GM19025 (cell line): ENCODE measurements at regions not wholly inside any gene's neighbourhood (a gene's known extent, or its start where the extent isn't known, plus 50 kb on each side); places are given as distances from the start of the nearest gene placed in this dataset.
"Not testable (repeated sequence)": the region's sequence is repeated elsewhere in the genome, so short reads cannot be mapped to it uniquely, and the experiment has no call there.

Experiments used
- ATAC-seq: cut with Tn5 transposase; IDR thresholded peaks from one replicate; pipeline ENCODE4 v1.9.1; 2021; ENCODE audit warnings: mild to moderate bottlenecking, low read depth, moderate library complexity; ENCODE audit not compliant: unreplicated experiment

DNA sequence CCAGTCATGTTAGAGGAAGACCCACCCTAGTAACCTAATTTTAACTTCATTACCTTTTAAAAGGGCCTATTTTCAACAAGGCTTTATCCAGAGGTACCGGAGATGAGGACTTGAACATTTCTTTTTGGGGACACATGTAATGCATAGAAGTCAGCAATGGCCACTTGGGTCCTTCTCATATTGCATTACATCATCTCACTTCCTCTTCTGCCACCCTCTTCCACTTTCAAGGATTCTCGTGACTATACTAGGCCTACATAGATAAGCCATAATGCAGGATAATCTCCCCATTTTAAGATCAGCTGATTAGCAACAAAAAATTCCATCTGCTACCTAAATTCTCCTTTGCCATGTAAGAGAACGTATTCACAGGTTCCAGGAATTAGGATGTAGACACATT, 557.2 kb downstream of the KCTD12 start:
- ATAC-seq, result no peak

DNA sequence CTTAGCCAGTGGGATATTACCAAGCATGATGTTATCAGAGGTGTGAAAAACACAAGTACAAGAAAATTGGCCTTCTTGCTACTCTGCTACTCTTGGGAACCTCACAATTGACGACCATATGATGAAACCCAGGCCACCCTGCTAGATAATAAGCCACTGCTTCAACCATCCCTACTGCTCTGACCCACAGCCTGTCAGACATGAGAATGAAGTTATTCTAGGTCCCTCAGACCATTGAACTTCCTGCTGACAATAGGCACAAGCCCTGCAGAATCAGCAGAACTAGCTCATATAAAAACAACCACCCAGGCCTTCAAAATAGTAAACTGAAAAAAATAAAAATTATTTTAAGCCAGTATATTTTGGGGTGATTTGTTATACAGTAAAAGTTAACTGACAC, 559.9 kb downstream of the KCTD12 start:
- ATAC-seq, result no peak

DNA sequence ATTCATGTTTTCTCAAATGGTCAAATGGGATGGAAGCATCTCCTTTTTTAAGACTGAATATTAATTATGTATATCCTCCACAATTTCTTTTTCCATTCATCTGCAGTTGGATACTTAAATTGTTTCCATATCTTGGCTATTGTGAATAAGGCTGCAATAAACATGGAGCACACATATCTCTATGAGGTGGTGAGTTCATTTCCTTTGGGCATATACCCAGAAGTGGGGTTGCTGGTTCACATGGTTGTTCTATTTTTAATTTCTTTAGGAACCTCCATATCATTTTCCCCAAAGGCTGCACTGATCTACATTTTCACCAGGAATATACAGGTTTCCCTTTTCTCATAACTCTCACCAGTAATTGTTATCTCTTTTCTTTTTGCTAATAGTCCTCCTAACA, 566.3 kb downstream of the KCTD12 start:
- no peak for ATAC-seq

DNA sequence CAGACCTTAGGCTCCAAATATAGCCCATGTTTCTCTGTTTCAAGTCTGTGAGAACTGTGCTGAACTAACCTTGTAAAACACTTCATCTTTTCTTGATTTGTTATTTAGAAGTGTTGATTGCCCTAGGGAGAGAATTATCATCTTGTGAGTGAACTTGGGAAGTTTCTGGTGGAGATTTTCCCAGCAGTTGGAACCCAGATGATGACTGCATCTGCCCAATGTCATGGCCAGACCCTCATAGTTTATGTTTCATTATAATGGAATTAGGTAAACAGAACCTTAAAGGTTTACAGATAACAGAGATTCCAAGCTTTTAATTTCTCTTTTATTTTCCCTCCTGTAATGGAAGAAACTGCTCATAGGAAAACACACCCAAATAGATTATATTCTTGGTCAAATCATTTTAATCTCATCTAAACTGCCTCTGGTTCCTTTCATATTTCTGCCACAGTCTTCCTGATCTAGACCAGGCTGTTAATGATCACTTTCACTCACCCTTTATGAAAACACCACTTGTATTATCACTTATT, 569.1 kb downstream of the KCTD12 start:
- ATAC-seq, result no peak

DNA sequence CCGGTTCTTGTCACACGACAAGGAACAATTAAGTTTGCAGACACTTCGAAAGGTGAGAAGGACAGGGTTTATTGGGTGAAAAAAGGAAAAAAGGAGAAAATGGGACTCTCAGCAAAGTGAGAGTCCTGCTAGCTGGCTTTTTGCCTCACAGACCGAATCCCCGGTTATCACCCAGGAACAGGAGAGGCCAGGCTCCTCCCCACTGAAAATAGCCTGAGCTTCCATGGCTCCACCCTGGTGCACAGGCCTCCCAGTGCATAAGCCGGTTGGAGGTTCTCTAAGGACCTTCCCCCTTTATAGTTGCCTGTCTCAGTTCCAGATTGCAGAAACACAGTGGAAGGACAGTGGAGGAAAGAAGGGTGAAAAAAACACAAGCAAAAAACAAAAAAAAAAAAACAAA, 571.7 kb downstream of the KCTD12 start:
- no peak for ATAC-seq

DNA sequence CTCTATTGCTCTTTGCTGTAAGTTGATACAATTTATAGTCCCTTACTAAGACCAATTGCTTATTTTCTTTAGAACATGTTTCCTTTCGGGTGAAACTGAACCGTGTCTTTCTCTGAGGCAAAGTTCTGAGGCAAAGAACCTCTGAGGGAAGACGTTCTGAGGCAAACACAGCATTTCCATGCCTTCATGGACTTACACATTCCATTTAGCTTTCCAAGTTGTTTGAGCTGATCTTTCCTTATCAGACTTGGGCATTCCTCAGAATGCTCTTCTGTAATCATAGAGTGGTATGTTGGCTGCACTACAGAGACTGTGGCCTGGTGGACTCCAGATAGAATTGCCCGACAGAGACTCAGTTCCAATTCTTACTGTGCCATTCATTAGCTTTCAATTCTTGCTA, 579.1 kb downstream of the KCTD12 start:
- no peak for ATAC-seq

DNA sequence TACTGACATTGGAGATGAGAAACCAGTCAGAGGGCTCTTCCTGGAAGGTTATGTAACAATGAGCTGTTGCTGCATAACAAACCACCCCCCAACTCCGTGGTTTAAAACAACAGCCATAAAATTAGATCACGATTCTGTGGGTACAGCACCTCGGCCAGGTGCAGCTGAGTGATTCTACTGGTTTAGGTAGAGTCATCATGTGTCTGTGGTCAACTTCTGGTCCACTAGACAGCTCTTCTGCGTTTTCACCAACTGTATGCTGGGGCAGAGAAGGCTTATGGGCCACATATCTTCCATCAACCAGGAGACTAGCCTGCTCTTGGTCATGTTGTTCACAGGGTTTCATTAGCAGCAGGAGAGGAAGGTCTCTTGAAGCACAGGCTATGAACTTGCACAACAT, 585.5 kb downstream of the KCTD12 start:
- no peak for ATAC-seq

DNA sequence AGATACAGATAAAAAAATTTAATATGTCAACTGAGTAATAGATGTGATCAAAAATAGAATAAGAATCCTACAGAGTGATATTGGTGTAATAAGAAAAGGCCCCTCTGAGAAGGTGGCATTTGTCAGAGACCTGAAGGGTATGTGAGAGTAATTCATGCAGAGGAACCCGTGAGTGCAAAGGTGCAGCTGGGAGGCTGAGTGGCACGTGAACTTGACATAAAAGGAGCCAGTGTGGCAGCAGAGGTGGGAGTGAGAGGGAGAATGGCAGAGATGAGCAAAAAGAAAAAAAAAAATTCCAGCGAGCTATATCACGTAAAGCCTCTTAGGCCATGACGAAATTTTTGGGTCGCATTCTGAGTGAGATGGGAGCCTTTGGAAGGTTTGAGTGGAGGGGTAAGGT, 588.9 kb downstream of the KCTD12 start:
- ATAC-seq, result no peak

DNA sequence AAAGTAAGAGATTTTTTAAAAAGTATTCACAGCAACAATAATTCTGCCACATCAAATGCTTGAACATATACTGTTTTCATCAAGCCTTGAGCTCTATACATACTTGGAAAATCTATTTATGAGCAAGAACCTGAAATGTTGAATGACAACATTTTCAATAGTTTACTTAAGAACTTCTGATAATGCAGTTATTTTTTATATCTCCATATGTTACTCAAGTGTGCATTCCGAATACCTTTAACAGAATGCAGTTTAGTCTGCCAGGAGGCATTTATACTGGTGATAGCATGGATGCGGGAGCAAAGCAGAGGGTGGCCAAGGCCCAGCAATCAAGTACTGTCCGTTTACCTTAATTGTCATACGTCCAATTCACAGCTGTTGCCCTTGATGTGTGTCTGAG, 589.5 kb downstream of the KCTD12 start:
- ATAC-seq, result no peak

DNA sequence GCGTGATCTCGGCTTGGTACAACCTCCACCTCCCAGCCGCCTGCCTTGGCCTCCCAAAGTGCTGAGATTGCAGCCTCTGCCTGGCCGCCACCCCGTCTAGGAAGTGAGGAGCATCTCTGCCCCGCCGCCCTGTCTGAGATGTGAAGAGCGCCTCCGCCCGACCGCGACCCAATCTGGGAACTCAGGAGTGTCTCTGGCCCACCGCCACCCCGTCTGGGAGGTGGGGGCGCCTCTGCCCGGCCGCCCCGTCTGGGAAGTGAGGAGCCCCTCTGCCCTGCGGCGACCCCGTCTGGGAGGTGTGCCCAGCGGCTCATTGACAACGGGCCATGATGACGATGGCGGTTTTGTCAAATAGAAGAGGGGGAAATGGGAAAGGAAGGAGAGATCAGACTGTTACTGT, 591.2 kb downstream of the KCTD12 start:
- not testable (repeated sequence) for ATAC-seq

DNA sequence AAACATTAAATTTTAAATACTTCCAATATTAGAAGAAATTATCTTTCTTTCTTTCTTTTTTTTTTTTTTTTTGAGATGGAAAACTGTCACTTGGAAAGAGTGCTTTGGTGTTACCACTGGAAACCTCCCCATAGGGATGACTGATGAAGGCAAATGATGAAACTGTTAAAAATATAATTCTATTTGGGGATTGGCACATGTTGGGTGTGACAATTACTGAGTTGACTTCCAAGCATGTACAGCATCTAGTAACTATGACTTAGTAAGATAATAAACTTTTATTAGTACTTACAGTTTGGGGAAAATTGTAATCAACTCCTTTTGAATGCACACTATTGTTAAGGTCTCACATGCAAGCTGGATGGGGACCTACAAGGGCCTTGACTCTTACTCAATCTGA, 592.5 kb downstream of the KCTD12 start:
- ATAC-seq, result no peak

DNA sequence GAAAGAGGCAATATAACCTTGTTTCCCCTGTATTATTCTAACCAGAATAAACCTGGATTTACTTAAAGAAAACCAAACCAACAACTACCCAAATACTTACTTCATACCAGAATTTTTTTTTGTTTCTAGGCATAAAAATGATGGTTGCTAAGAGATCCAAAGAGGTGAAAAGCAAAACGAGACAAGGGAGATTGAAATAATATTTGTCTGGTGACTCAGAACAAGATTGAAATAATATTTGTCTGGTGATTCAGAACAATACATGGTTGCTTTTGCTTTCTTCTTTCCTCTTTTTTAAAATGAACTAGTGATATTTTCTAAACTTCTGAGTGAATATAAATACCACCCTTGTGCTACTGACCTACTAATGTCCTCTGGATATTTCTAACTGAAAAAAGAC, 592.9 kb downstream of the KCTD12 start:
- ATAC-seq, result no peak

DNA sequence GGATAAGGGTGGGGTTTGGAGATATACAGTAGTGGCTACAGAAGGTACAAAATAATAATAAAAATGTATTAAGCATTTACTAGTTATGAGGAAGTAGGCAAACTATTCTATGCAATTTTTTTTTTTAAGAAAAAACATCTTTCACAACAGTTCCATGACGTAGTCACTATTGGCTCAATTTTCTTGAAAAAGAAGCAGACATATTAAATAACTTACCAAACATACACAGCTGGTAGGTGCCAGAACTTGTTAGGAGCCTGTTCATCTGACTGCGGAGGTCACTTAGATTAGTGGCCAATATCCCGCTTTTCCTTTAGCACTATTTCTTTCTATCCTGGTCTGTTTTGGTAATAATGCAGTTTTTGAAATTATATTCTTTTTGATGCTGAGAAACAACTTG, 593.5 kb downstream of the KCTD12 start:
- ATAC-seq, result no peak

DNA sequence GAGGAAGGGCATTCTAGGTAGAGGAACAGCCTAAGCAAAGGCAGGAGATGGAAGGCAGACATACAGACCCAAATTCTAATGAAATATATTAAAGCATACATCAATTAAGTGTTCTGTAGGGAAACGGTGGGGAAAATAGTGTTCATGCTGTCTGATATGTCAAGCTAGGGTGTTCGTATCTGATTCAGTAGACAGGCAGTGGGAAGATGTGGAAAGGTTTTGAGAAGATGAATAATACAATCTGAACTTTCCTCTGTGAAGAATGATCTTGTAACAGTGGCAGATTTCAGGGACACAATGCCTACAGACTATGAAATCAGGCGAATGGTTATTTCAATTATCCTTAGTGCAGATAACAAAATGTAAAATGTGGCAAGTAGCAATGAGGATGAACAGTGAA, 594.2 kb downstream of the KCTD12 start:
- ATAC-seq, result no peak

DNA sequence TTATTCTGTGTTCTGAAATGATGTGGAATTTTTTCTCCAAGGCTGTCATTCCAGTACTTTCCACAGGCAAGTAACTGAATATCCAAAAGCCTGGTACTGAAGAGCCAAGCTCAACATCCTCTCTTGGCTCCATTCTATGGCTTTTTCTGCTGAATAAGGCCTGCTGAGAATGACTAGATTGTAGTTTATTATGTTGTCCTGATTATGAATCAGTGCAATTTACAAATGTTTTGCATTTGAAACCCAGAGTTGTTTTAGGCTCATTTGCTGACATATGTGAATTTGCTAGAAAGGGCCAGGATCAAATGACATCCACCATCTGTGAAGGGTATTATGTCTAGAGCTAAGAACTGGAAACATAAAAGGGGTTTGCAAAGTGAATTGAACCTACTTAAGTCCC, 596.6 kb downstream of the KCTD12 start:
- no peak for ATAC-seq

DNA sequence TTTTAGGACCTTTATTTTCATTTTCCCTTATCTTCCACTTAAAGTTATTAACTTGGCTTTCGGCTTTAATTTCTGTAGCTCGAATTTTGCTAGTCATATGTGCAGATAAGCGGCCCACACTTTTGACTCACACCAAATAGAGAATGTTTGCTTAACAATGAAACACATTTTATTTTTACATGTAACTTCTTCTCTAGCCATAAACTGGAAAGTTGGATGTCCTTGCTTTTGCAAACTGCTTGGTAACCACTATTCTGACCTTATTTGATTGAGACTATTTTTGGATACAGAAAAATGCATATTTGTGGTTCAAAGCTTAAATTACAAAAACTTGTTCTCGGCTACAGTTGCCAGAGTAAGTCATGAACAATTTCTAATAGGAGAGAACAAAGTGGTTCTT, 600.0 kb downstream of the KCTD12 start:
- ATAC-seq, result no peak

DNA sequence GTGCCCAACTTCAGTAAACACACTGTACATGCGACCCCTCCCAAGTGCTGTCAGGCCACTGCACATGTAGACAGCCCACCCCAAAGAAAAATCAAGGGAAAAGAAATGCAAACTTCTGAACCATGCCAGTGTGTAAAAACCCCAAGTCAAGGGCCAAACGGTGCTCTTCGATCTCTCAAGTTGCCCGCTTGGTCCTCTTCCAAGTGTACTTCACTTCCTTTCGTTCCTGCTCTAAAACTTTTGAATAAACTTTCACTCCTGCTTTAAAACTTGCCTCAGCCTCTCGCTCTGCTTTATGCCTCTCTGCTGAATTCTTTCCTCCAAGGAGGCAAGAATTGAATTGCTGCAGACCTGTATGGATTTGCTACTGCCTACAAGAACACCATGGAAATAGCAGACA, 600.7 kb downstream of the KCTD12 start:
- ATAC-seq, result no peak

DNA sequence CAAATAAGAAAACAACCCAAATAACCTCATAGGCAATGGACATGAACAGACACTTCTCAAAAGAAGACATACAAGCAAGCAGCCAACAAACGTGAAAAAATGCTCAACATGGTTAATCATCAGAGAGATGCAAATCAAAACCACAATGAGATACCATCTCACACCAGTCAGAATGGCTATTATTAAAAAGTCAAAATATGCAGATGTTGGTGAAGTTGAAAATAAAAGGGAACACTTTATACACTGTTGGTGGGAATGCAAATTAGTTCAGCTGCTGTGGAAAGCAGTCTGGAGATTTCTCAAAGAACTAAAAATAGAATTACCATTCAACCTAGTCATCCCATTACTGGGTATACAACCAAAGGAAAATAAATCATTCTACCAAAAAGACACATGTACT, 606.4 kb downstream of the KCTD12 start:
- not testable (repeated sequence) for ATAC-seq

DNA sequence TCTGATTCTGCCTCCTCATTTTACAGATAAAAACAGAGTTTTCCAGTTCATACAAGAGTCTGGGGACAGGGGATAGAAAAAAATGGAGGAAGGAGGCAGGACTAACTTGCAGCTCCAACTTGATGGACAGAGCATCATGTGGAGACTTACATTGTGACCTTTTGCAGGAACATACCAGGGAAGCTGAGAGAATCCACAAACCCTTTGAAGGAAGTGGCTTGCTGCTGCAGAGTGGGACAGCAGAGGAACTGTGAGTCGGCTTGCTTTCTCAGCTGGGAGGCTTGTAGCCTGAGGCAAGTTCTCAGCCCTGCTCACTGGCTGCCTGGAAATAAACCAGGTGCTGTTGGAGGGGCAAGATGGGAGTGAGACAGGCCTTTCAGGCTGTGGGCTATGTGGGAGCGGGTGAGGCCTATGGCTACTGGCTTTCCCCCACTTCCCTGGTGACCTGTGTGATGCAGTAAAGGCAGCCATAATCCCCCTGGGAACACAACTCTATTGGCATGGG, 614.4 kb downstream of the KCTD12 start:
- no peak for ATAC-seq

DNA sequence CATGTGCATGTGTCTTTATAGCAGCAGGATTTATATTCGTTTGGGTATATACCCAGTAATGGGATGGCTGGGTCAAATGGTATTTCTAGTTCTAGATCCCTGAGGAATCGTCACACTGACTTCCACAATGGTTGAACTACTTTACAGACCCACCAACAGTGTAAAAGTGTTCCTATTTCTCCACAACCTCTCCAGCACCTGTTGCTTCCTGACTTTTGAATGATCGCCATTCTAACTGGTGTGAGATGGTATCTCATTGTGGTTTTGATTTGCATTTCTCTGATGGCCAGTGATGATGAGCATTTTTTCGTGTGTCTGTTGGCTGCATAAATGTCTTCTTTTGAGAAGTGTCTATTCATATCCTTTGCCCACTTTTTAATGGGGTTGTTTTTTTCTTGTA, 617.9 kb downstream of the KCTD12 start:
- not testable (repeated sequence) for ATAC-seq

DNA sequence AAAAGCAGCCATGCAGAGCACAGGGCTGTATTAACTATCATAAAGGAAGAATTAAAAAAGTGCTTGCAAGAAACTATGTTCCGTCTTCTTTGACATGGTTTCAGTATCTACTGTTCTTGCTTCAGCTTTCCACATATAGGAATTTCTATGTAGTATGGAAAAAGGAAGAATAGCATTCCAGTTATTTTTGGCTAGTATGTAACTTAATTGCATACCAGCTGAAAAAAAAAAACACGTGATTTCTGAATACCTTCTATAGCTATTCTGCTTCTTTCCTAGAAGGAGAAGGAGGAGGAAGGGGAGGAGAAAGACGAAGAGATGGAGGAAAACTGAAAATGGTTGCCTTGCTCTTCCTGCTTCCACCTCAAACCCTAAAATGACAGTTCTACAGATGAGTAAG, 619.0 kb downstream of the KCTD12 start:
- ATAC-seq, result no peak

DNA sequence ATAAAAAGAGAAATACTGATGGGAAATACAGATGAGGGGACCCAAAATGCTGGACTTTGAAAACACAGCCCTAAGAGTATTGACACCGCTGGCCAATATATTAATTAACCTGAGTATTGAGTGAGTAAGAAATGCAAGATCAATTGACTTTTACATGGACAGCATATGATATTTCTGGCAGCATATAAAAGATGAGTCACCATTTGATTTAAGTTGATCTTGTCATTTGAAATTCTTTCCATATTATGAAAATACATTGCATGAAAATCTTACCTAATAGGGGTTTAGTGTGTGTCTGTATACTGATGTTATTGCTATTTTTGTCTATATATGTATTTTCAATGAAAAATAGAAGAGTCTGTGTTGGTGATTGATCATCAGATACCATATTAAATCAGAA, 619.6 kb downstream of the KCTD12 start:
- ATAC-seq, result no peak

DNA sequence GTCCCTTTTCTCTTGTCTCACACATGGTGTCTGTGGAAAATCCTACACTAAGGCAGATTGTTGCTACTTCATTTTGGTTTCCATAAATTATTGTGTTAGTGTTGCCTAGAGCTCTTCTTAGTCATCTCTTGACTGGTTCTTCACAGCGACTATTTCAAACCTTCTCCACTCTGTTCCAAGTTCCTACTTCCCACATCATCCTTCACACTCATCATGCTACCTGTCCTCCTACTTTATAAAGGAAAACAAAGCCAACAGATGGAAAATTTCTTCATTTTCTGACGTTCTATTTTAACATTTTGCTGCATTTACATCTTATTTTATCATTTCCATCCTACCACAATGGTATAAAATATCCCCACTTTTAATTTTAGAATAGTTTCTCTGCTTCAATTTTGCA, 614.1 kb downstream of the LMO7 start:
- no peak for ATAC-seq
